ENCODE measurements at regions not wholly inside any gene's neighbourhood (a gene's known extent, or its start where the extent isn't known, plus 50 kb on each side); places are given as distances from the start of the nearest gene placed in this dataset.
"Not testable (repeated sequence)": the region's sequence is repeated elsewhere in the genome, so short reads cannot be mapped to it uniquely, and the experiment has no call there.

DNA sequence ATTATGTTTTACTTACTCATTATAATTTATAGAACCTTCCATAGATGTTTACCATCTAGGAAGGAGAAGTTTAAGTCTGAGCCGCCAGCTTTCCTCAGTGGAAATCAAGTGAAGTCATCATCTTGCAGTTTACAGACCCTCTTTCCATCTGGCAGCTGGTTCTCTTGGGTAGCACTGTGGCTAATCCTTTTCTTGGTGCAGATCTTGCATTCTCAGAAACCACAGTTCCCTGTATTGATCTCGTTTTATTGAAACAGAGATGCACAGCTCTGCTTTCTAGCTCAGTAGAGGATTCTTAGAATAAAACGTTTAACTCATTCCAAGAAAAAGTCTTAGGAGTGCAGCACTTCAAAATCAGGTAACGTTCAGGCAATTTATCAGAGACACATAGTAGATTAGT is 1154.7 kb downstream of the FOXD4L5 start:
- H3K79me2 ChIP-seq (ENCODE audit: low read length); H3K36me3 ChIP-seq (ENCODE audit: low read depth, low read length); H3K9me3 ChIP-seq (ENCODE audit: low read length); BruUV-seq (replicated peaks); H3K27me3 ChIP-seq (ENCODE audit: low read length); H3K27ac ChIP-seq (ENCODE audit: low read length); intact Hi-C loops (cut with micrococcal nuclease); DNase-seq; POLR2A ChIA-PET (ENCODE audit: unreplicated experiment); H3K9ac ChIP-seq (ENCODE audit: low read length); H3K4me2 ChIP-seq (ENCODE audit: low read length); H3F3A ChIP-seq (ENCODE audit: low read length, unreplicated experiment); H3K9me2 ChIP-seq (replicated peaks; ENCODE audit: low read length); CTCF ChIA-PET; H3K4me1 ChIP-seq (ENCODE audit: insufficient read depth, low read length); H2AFZ ChIP-seq (ENCODE audit: low read length); ATAC-seq; H3K4me3 ChIP-seq (ENCODE audit: low read length); H4K20me1 ChIP-seq (ENCODE audit: low read length): not testable (repeated sequence)

- TF ChIP-seq, protein P1, sequence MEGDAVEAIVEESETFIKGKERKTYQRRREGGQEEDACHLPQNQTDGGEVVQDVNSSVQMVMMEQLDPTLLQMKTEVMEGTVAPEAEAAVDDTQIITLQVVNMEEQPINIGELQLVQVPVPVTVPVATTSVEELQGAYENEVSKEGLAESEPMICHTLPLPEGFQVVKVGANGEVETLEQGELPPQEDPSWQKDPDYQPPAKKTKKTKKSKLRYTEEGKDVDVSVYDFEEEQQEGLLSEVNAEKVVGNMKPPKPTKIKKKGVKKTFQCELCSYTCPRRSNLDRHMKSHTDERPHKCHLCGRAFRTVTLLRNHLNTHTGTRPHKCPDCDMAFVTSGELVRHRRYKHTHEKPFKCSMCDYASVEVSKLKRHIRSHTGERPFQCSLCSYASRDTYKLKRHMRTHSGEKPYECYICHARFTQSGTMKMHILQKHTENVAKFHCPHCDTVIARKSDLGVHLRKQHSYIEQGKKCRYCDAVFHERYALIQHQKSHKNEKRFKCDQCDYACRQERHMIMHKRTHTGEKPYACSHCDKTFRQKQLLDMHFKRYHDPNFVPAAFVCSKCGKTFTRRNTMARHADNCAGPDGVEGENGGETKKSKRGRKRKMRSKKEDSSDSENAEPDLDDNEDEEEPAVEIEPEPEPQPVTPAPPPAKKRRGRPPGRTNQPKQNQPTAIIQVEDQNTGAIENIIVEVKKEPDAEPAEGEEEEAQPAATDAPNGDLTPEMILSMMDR (conservative IDR thresholded peaks at IDR 0.05; ENCODE audit: low read depth, low read length), result no peak
- TF ChIP-seq EZH2phosphoT487 (IDR thresholded peaks at IDR 0.05; ENCODE audit: borderline replicate concordance, low read length) (no peak), EZH2 (IDR thresholded peaks at IDR 0.05; ENCODE audit: low read length, unreplicated experiment) (no peak)
- no peaks in the 10 kb centered on the region for H3F3A ChIP-seq (ENCODE audit: low read length, unreplicated experiment)
These were observed 1156.4 kb downstream of the FOXD4L5 start for GRCh38 chr9:64128572-64128971.

DNA sequence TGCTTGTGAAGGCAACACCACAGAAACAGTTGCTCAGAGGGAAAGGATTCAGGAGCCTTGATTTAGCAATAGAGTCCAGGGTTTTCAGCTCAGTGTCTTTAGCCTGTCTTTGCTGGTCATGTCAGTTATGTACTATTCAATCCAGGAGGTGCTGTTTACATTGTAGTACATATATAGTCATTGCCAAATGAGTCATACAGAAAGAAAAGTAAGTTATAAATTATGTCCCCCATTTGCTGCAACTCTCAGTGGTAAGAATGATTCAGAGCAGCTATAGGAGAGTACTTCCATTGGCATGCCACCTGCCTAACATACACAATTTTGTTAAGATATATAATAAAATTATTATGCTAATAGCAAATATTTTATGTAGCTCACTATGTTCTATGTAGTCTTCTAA is 1163.4 kb downstream of the FOXD4L5 start:
- CTCF ChIA-PET; H3K4me2 ChIP-seq (ENCODE audit: low read length); ATAC-seq; H3K36me3 ChIP-seq (ENCODE audit: low read depth, low read length); H3K27ac ChIP-seq (ENCODE audit: low read length); H3F3A ChIP-seq (ENCODE audit: low read length, unreplicated experiment); H3K9me2 ChIP-seq (replicated peaks; ENCODE audit: low read length); H3K9me3 ChIP-seq (ENCODE audit: low read length); H3K27me3 ChIP-seq (ENCODE audit: low read length); H3K79me2 ChIP-seq (ENCODE audit: low read length); H3K4me3 ChIP-seq (ENCODE audit: low read length); BruUV-seq (replicated peaks); intact Hi-C loops (cut with micrococcal nuclease); POLR2A ChIA-PET (ENCODE audit: unreplicated experiment); H2AFZ ChIP-seq (ENCODE audit: low read length); H3K9ac ChIP-seq (ENCODE audit: low read length); H3K4me1 ChIP-seq (ENCODE audit: insufficient read depth, low read length); H4K20me1 ChIP-seq (ENCODE audit: low read length): not testable (repeated sequence)
- peak; percentile 4 for DNase-seq

More at GRCh38 chr9:64128572-64128971, 1156.4 kb downstream of the FOXD4L5 start:
- Histone ChIP-seq H3K27me3 (ENCODE audit: low read length) (no peaks in the 10 kb centered on the region), H3K27ac (ENCODE audit: low read length) (no peak overlapping the region), H2AFZ (ENCODE audit: low read length) (no peak overlapping the region), H3K9me3 (ENCODE audit: low read length) (no peaks in the 10 kb centered on the region), H3K4me1 (ENCODE audit: insufficient read depth, low read length) (no peaks in the 10 kb centered on the region), H3K4me3 (ENCODE audit: low read length) (no peak overlapping the region), H3K79me2 (ENCODE audit: low read length) (no peaks in the 10 kb centered on the region), H4K20me1 (ENCODE audit: low read length) (no peaks in the 10 kb centered on the region), H3K4me2 (ENCODE audit: low read length) (no peak overlapping the region), H3K9ac (ENCODE audit: low read length) (no peak overlapping the region), H3K36me3 (ENCODE audit: low read depth, low read length) (no peaks in the 10 kb centered on the region), H3K9me2 (replicated peaks; ENCODE audit: low read length) (no peaks in the 10 kb centered on the region)
- ATAC-seq (no peak), DNase-seq (no peak)
- ChIA-PET CTCF (no interaction called here), POLR2A (ENCODE audit: unreplicated experiment) (no interaction called here)
- intact Hi-C loops (cut with micrococcal nuclease), result no loop called here
- BruUV-seq (replicated peaks), result no TSS peak

GRCh38 chr9:64117329-64117728 is 1167.7 kb downstream of the FOXD4L5 start:
- not testable (repeated sequence) for BruUV-seq (replicated peaks); ATAC-seq

DNA sequence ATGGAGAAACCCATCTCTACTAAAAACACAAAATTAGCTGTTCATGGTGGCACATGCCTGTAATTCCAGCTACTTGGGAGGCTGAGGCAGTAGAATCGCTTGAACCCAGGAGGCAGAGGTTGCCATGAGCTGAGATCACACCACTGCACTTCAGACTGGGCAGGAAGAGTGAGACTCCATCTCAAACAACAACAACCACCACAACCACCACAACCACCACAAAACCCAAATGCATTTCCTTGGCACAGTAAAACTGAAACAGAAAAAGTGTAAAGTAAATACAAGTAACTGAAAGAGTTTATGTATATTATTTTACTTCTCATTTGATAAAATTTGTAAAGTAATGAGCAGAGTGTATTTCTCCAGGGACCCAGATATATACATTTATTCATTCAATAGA is 1177.1 kb downstream of the FOXD4L5 start:
- H3K4me3 ChIP-seq (ENCODE audit: low read length); CTCF ChIA-PET: not testable (repeated sequence)

More at GRCh38 chr9:64117329-64117728, 1167.7 kb downstream of the FOXD4L5 start:
- H4K20me1 ChIP-seq (ENCODE audit: low read length); intact Hi-C loops (cut with micrococcal nuclease); POLR2A ChIA-PET (ENCODE audit: unreplicated experiment); H3K9me2 ChIP-seq (replicated peaks; ENCODE audit: low read length); CTCF ChIA-PET; H3K4me1 ChIP-seq (ENCODE audit: insufficient read depth, low read length); H3K9me3 ChIP-seq (ENCODE audit: low read length); H2AFZ ChIP-seq (ENCODE audit: low read length); H3K27me3 ChIP-seq (ENCODE audit: low read length); H3F3A ChIP-seq (ENCODE audit: low read length, unreplicated experiment); H3K4me2 ChIP-seq (ENCODE audit: low read length); H3K9ac ChIP-seq (ENCODE audit: low read length); H3K79me2 ChIP-seq (ENCODE audit: low read length); H3K27ac ChIP-seq (ENCODE audit: low read length); H3K36me3 ChIP-seq (ENCODE audit: low read depth, low read length); DNase-seq; H3K4me3 ChIP-seq (ENCODE audit: low read length): not testable (repeated sequence)

GRCh38 chr9:64107211-64107610 is 1177.8 kb downstream of the FOXD4L5 start:
- H3K27me3 ChIP-seq (ENCODE audit: low read length); POLR2A ChIA-PET (ENCODE audit: unreplicated experiment); CTCF ChIA-PET: not testable (repeated sequence)

More for the DNA sequence above, 1177.1 kb downstream of the FOXD4L5 start:
- H3K27ac ChIP-seq (ENCODE audit: low read length); H3K27me3 ChIP-seq (ENCODE audit: low read length); POLR2A ChIA-PET (ENCODE audit: unreplicated experiment); H3K4me2 ChIP-seq (ENCODE audit: low read length); H3F3A ChIP-seq (ENCODE audit: low read length, unreplicated experiment); H3K9me2 ChIP-seq (replicated peaks; ENCODE audit: low read length); H3K79me2 ChIP-seq (ENCODE audit: low read length); H2AFZ ChIP-seq (ENCODE audit: low read length); DNase-seq; H4K20me1 ChIP-seq (ENCODE audit: low read length); intact Hi-C loops (cut with micrococcal nuclease); BruUV-seq (replicated peaks); H3K9me3 ChIP-seq (ENCODE audit: low read length); ATAC-seq; H3K4me1 ChIP-seq (ENCODE audit: insufficient read depth, low read length); H3K9ac ChIP-seq (ENCODE audit: low read length); H3K36me3 ChIP-seq (ENCODE audit: low read depth, low read length): not testable (repeated sequence)

More at GRCh38 chr9:64107211-64107610, 1177.8 kb downstream of the FOXD4L5 start:
- H3K36me3 ChIP-seq (ENCODE audit: low read depth, low read length); ATAC-seq; H2AFZ ChIP-seq (ENCODE audit: low read length); H3K9me2 ChIP-seq (replicated peaks; ENCODE audit: low read length); H3K4me2 ChIP-seq (ENCODE audit: low read length); H3F3A ChIP-seq (ENCODE audit: low read length, unreplicated experiment); intact Hi-C loops (cut with micrococcal nuclease); H4K20me1 ChIP-seq (ENCODE audit: low read length); H3K79me2 ChIP-seq (ENCODE audit: low read length); DNase-seq; BruUV-seq (replicated peaks); H3K4me3 ChIP-seq (ENCODE audit: low read length); H3K9me3 ChIP-seq (ENCODE audit: low read length); H3K4me1 ChIP-seq (ENCODE audit: insufficient read depth, low read length); H3K9ac ChIP-seq (ENCODE audit: low read length); H3K27ac ChIP-seq (ENCODE audit: low read length): not testable (repeated sequence)
